GM21515 (cell line): ENCODE measurements at regions not wholly inside any gene's neighbourhood (a gene's known extent, or its start where the extent isn't known, plus 50 kb on each side); places are given as distances from the start of the nearest gene placed in this dataset.
A peak's percentile ranks its signal among the peaks of the same experiment; 100 is the strongest.

ENCODE experiments used
- ATAC-seq: cut with Tn5 transposase; IDR thresholded peaks from one replicate; pipeline ENCODE4 v1.9.1; 2021; ENCODE audit not compliant: unreplicated experiment

DNA sequence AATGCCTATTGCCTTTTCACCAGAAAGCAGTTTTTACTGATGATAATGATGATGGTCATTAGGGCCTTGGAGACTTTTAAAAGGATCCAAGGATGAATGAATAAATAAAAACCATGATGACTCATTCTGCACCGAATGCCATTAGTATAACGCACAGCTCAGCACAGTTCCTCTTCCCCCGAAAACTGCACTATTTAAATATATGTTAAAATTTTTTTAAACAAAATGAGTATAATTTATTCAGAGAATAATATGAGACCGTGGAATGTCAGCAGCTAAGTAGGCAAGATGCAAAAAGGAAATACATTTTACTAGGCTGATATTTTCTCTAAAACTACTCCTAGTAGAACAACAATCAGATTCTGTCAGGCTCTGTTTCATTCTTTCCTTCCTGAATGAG lies 83.4 kb upstream of the NANOGP8 start:
- no peak for ATAC-seq

DNA sequence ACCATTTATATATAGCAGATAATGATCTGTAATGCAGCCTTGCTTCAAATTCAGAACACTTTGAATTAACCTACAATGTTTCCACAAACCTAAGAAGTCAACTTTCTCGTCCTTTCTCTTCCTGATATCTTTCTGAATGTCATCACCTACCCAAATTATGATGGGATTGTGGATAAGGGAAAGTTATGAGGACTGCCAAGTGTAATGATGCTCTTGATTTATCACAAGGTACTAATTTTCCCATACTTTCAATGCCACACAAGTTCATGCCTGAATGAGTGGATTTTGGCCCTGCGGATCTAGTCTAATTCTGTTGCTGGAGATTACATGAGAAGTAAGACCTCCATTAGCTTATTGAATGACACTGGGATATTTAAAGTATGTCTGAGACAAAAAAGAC lies 82.6 kb upstream of the NANOGP8 start:
- ATAC-seq = no peak

DNA sequence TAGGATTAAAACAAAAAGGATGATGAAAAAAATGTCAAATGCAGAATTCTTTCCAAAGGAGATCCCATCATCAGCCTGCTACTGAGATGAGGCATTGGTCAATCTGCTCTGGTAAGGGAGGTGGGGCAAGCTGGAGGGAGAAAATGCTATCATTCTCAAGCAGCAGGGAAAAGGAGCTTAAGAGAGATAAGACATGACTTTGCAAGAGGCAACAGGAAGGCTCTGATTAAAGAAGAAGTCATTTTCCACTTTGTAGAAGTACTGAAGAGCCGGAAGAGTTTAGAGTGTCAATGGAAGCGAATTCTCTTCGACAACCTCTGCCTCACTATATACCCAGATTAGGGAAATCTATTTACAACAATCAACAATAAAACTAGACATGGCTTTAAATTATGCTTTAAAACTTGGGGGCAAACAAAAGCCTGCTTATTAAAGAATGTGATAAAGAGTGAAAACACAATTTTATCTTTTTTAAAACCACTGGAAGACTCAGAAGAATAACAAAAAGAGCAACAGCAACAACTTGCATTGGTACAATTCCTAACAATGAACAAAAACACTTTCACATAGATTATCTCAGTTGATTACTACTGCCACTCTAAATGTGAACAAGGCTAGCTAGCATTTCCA lies 81.8 kb upstream of the NANOGP8 start:
- no peak for ATAC-seq

DNA sequence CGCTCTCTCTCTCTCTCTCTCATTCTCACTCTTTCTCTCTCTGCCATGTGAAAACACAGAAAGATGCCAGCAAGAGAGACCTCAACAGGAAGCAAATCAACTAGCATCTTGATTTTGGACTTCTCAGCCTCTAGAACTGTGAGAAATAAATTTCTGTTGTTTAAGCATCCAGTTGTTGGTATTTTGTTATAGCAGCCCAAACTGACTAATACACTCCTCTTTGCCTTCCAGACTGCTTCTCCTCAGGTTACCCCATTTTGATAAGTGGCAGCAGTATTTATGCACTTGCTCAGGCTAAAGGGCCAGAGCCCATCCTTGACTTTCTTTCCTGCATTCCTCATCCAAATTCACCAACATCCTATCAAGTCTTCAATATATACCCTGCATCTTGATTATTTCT lies 76.6 kb upstream of the NANOGP8 start:
- no peak for ATAC-seq

DNA sequence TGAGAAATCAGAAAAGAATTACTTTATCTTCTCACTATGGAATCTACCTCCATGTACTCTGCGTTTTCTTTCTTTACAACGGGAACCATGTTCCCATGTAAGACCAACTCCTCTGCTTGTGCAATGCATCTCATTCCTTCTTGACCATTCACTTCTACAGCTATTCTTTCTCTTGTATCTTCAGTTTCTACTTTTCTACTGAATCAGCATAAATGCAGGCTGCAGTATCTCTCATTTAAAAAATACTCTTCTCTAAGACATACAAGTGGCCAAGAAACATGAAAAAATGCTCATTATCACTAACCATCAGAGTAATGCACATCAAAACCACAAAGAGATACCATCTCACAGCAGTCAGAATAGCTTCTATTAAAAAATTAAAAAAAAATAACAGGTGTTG lies 74.1 kb upstream of the NANOGP8 start:
- ATAC-seq = no peak

DNA sequence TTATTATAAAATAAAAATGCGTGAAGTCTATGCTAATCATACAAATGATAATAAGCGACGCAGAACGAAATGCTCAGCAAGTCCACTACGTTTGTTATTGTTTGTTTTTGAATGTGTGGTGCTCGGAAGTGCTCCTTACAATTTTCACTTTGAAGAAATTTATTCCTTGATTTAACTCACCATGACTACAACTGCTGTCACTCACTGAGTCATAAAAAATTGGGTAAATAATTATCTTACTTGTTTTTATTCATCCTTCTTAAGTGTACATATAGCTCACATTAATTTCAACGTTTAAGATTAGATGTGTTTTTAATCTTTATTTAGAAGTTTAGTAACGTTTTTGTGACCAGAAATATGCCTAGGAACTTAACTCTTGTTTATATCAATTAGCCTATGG lies 66.7 kb upstream of the NANOGP8 start:
- no peak for ATAC-seq

DNA sequence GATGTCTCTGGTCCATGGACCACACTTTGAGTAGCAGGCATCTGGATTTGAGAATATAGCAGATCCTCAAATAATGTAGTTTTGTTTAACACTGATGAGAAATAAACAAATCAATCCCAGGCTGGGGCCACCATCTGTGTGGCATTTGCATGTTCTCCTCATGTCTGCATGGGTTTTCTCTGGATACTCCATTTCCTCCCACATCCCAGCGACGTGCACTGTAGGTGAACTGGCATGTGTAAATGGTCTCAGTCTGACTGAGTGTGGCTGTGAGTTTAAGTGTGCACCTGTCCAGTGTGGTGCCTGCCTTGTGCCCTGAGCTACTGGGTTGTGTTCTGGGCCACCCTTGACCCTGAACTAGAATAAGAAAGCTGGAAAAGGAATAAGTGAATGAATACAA lies 66.3 kb upstream of the NANOGP8 start:
- no peak for ATAC-seq

DNA sequence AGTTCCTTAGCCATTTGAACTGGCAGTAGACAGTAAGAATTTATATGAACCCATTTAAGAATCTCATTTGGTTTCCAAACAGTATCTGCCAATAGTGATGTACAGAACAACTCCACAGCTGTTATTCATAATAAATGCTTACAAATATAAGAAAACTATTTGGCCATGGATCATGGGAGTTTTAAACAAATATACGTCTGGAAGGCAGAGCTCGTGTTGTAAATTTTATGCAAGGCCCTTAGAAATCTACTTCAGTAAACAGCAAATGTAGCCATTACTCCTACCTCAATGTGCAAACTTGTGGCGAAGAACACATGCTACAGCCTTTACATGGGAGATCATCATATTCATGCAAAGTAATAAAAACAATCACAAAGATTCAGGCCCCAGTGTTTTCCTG lies 65.3 kb upstream of the NANOGP8 start:
- ATAC-seq = no peak

DNA sequence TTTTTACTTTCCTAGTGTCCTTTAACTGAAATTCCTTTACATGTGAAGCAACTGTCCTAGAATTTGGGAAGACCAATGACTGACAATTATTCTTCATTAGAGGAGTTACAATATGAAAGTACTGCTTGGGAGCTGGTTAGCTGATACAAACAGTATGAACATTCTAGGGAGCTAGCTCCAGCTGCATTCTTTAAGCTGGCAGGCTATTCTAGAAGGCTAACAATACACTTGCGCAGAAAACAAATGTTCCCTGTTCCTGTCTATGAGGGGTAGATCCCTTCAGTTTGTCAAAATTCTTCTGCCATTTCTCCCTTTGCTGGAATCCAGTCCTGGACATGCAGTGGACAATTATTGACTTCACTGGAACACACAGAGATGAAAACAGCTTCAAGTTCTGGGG lies 60.2 kb upstream of the NANOGP8 start:
- no peak for ATAC-seq

DNA sequence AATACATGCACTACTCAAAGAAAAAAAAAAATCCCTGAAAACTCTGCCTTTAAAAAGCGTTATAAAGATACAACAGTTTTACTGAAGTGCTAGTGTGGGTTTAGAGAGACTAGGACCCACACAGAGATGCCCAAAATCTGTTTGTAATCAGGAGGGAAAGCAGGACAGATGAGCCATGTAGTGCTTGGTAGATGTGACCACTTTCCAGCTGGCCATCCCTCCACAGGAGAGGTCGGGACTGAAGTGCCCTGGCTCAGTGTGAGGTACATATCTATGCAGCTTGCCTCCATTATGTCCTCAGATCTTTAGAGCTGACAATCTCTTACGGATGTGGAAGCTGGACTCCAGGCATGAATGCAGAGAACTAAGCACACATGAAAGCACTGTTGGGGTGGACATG lies 57.5 kb upstream of the NANOGP8 start:
- no peak for ATAC-seq

DNA sequence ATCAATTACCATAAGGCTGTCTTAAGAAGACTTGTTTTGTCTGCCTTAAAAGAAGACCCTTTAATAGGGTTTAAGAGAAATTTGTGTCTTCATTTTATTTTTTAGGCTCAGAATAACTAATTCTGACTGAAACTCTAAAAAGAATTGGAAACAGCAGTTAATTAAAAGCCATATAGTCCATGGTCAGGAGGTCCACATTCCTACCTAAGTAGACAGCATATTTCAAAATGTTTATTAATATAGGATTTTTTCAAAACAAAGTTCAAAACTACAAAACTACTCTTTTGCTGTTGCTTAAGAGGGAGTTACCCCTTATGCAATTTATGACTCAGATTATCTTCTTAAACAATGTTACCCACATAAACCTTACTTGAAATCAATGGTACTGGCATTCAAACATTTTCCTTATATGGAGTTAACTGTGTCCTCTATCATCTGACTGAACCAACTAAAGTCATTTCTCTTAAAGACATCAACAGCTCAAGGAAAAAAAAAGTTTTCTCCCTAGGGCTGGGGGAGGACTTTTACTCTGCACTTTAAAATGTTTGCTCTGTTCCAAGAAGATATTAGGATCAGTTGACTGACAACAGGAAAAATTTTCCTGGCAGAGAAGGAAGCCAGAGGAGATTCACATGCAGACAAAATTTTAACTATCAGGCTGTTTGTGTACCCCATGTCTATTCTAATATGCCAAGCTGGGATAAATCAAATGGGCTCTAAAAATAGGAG lies 56.8 kb upstream of the NANOGP8 start:
- no peak for ATAC-seq

DNA sequence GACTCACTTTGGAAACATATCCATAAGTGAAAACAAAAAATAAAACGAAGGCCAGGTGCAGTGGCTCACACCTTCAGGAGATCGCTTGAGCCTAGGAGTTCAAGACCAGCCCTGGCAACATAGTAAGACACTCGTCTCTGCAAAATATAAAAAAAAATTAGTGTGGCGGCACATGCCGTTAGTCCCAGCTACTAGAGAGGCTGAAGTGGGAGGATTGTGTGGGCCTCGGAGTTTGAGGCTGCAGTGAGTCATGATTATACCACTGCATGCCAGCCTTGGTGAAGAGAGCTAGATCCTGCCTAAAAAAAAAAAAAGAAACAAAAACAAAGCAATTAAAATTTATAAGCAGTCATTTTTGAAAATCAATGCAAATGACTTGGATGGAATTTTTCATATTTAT lies 54.7 kb upstream of the NANOGP8 start:
- no peak for ATAC-seq

DNA sequence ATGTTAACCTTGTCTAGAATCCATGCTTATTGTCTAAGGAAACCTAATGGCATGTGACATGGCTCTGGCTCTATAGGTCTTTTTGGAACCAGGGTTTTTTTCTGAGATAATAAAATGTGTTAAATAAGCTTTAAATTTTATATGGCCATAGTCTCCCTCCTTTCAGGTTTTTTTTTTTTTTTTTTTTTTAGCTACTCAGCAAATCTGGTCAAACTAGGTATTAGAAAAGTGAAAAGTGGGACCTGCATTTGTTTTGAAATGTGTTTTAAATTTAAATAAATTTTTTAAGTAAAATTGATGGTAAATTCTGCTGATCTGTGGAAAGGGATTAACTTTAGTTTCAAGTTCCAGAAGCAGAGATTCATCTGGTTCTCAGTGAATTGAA lies 52.1 kb upstream of the NANOGP8 start:
- ATAC-seq = no peak

DNA sequence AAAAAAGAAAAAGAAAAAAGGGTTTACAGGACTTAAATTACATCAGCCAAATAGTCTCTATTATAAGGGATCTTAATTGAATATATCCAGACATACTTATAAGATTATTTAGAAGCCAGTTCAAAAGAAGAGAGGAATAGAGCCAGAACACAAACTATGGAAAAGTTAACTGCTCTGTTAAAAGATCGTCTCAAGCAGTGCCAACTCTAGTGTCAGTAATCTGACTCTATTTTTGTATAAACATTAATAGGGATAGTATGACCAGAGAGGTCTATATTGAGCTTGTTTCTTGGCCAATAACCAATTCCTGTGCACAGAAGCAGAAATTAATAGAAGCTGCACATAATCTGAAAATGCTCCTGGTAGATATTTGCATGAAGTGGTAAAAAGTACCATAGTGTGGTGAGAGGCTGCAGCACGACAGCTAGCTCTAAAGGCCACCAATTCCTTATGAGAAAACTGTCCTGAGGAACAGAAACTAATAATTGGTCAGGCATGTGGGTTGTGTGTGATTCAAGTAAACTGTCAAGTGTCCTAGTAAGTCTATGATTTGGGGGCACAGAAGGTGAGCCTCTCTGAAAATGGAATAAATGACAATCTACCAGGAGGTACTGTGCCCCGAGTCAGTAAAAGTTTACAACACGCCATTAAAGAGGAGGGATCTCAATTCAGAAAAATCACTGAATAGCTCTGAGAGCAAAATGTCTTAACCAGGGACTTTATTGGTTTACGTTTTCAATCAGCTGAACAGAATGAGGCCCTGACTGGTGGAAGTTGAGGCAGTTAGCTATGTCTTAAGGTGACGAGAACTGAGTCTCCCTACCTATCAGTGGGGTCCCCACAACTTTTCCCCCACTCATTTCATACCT lies 51.5 kb upstream of the NANOGP8 start:
- peak; percentile 97 for ATAC-seq
